Stimulated activated CD4-positive, alpha-beta T cell treated with anti-CD3 and anti-CD28 coated beads, Interleukin-1b, Interleukin-23, amount 100 ng/mL, for 48 hours (primary cell): ENCODE measurements at regions not wholly inside any gene's neighbourhood (a gene's known extent, or its start where the extent isn't known, plus 50 kb on each side); places are given as distances from the start of the nearest gene placed in this dataset.
"Not testable (repeated sequence)": the region's sequence is repeated elsewhere in the genome, so short reads cannot be mapped to it uniquely, and the experiment has no call there.

Experiments used
- DNase-seq: peaks from one replicate; pipeline ENCODE4 v3.0.0-alpha.2; 2020

GRCh38 chr2:188645986-188646385 is 328.2 kb upstream of the COL3A1 start:
- DNase-seq: no peak

- no peak for DNase-seq
Observed at GRCh38 chr2:188647430-188648070, 326.6 kb upstream of the COL3A1 start.

GRCh38 chr2:188659656-188660406 is 314.3 kb upstream of the COL3A1 start:
- DNase-seq: no peak

- no peak for DNase-seq
Observed at GRCh38 chr2:188663301-188663700, 310.9 kb upstream of the COL3A1 start.

- no peak for DNase-seq
Observed at GRCh38 chr2:188664416-188664815, 309.8 kb upstream of the COL3A1 start.

GRCh38 chr2:188664951-188665595 is 309.1 kb upstream of the COL3A1 start:
- no peak for DNase-seq

- no peak for DNase-seq
Observed at GRCh38 chr2:188665727-188666304, 308.4 kb upstream of the COL3A1 start.

GRCh38 chr2:188666503-188666902 is 307.7 kb upstream of the COL3A1 start:
- DNase-seq: no peak

- DNase-seq: no peak
Observed at GRCh38 chr2:188668017-188668680, 306.0 kb upstream of the COL3A1 start.

- no peak for DNase-seq
Observed at GRCh38 chr2:188675391-188676009, 298.7 kb upstream of the COL3A1 start.

- DNase-seq: no peak
Observed at GRCh38 chr2:188676010-188676400, 298.2 kb upstream of the COL3A1 start.

- no peak for DNase-seq
Observed at GRCh38 chr2:188677142-188677541, 297.0 kb upstream of the COL3A1 start.

- no peak for DNase-seq
Observed at GRCh38 chr2:188678882-188679281, 295.3 kb upstream of the COL3A1 start.

- DNase-seq: no peak
Observed at GRCh38 chr2:188682838-188683237, 291.3 kb upstream of the COL3A1 start.

- no peak for DNase-seq
Observed at GRCh38 chr2:188684795-188685194, 289.4 kb upstream of the COL3A1 start.

- no peak for DNase-seq
Observed at GRCh38 chr2:188693111-188693510, 281.1 kb upstream of the COL3A1 start.

GRCh38 chr2:188693771-188694170 is 280.4 kb upstream of the COL3A1 start:
- DNase-seq: no peak

GRCh38 chr2:188695953-188696352 is 278.2 kb upstream of the COL3A1 start:
- no peak for DNase-seq

- not testable (repeated sequence) for DNase-seq
Observed at GRCh38 chr2:188698151-188698550, 276.0 kb upstream of the COL3A1 start.

GRCh38 chr2:188701836-188702235 is 272.3 kb upstream of the COL3A1 start:
- DNase-seq: no peak

- DNase-seq: no peak
Observed at GRCh38 chr2:188705191-188705590, 269.0 kb upstream of the COL3A1 start.

- no peak for DNase-seq
Observed at GRCh38 chr2:188713961-188714360, 260.2 kb upstream of the COL3A1 start.
